Left ventricle myocardium inferior (tissue), 1 donor: ENCODE measurements at regions not wholly inside any gene's neighbourhood (a gene's known extent, or its start where the extent isn't known, plus 50 kb on each side); places are given as distances from the start of the nearest gene placed in this dataset.

Experiments
- DNase-seq: peaks from one replicate; pipeline ENCODE4 v3.0.0-alpha.2; 2020
- H3K27ac ChIP-seq: fragments of 200-600 bp; replicated peaks from 2 replicates; pipeline ENCODE4 v1.8.0; 2021
- H3K27me3 ChIP-seq: fragments of 200-600 bp; 2 replicates; pipeline ENCODE4 v1.8.0; 2021; ENCODE audit warnings: low read depth
- H3K36me3 ChIP-seq: fragments of 200-600 bp; 2 replicates; pipeline ENCODE4 v1.8.0; 2021
- H3K4me1 ChIP-seq: fragments of 200-600 bp; 2 replicates; pipeline ENCODE4 v1.8.0; 2021
- H3K4me3 ChIP-seq: fragments of 200-600 bp; 2 replicates; pipeline ENCODE4 v1.8.0; 2021; ENCODE audit warnings: mild to moderate bottlenecking, moderate library complexity
- H3K9me3 ChIP-seq: fragments of 200-600 bp; replicated peaks from 2 replicates; pipeline ENCODE4 v1.8.0; 2021
- intact Hi-C: fragments of 100-400 bp; cut with micrococcal nuclease; formaldehyde crosslinking; loops from one replicate; pipeline ENCODE4 v1.11.0; 2022
- TF ChIP-seq, protein P1 (sequence below): fragments of 200-600 bp; IDR thresholded peaks from 2 replicates; pipeline ENCODE4 v1.8.0; 2021; ENCODE audit warnings: antibody characterized with exemption, mild to moderate bottlenecking, borderline replicate concordance
- donor health status: DM: no; HTN: yes; CAD: no; lungs with severe emphysema.

DNA sequence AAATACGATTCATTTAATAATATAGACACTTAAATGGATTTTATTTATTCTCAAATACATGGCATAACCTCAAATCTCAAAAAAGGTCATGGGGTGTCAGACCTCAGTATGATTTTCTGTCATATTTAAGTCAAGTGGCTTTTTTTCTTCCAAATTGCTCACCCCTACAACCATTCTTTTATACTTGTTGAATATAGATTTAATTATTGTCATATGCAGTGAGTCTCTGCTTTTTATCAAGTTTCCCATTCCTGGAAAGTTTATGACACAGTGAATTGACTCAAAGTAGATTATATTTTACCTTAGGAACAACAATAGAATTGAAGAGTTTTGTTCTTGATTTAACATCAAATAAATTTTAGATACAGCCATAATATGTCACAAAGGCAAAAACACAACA is 59.5 kb upstream of the IRF2BP2 start:
- Histone ChIP-seq H3K4me3 (no peak overlapping the region), H3K27ac (no peak overlapping the region), H3K36me3 (no peaks in the 10 kb centered on the region), H3K27me3 (no peaks in the 10 kb centered on the region), H3K4me1 (no peaks in the 10 kb centered on the region), H3K9me3 (peaks cover 25% of the 10 kb centered on the region)
- DNase-seq = no peak
- intact Hi-C loops = no loop called here
- TF ChIP-seq, protein P1, sequence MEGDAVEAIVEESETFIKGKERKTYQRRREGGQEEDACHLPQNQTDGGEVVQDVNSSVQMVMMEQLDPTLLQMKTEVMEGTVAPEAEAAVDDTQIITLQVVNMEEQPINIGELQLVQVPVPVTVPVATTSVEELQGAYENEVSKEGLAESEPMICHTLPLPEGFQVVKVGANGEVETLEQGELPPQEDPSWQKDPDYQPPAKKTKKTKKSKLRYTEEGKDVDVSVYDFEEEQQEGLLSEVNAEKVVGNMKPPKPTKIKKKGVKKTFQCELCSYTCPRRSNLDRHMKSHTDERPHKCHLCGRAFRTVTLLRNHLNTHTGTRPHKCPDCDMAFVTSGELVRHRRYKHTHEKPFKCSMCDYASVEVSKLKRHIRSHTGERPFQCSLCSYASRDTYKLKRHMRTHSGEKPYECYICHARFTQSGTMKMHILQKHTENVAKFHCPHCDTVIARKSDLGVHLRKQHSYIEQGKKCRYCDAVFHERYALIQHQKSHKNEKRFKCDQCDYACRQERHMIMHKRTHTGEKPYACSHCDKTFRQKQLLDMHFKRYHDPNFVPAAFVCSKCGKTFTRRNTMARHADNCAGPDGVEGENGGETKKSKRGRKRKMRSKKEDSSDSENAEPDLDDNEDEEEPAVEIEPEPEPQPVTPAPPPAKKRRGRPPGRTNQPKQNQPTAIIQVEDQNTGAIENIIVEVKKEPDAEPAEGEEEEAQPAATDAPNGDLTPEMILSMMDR = no peak

GRCh38 chr1:234668577-234668955 is 58.6 kb upstream of the IRF2BP2 start:
- no peaks in the 10 kb centered on the region for H3K27me3 ChIP-seq
- H3K9me3 ChIP-seq = peaks cover 25% of the 10 kb centered on the region
- H3K4me3 ChIP-seq = no peak overlapping the region
- H3K27ac ChIP-seq = no peak overlapping the region
- H3K36me3 ChIP-seq = no peaks in the 10 kb centered on the region
- TF ChIP-seq, protein P1 = no peak
- intact Hi-C loops = no loop called here
- no peak for DNase-seq
- H3K4me1 ChIP-seq = no peaks in the 10 kb centered on the region

DNA sequence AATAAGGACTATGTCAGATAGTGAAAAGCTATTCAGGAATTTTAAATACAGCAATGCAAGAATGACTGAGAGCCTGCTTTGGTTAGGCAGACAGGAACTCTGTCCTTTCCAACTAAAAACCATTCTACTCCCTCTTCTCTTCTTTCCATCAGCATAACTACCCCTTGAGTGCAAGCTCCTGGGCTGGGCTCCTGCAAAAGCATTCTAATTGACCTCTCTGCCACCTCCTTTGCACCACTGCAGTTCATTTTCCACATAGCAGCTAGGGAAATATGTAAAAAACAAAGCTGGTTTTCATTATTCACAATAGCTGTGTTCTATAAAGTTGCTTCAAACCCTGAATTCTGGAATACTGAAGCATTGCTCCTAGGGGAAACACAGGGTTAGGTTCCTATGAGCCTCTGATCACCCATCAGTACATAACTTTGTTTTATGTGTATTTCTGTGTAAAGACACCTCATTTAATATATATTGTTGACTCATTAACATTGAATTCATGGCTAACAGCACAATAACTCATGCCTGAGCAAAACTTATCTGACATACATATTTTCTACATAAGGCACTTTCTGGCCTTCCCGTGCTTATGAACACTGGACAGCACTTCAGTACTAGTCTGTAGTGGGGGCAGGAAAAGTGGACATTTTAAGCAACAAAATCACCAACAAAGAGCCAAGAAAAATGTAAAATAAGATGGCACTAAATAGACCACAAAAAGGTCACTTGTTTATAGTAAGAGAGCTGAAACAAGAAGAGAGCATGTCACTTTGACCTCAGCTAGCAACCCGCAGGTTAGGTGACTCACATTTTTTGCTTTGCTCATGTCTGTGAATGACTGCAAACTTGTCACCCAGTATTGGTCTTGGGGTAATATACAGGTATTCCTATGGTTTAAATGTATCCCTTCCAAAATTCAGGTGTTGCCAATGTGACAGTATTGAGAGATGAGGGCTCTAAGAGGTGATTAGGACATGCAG is 57.9 kb upstream of the IRF2BP2 start:
- no peaks in the 10 kb centered on the region for H3K36me3 ChIP-seq
- H3K4me3 ChIP-seq = no peak overlapping the region
- no peaks in the 10 kb centered on the region for H3K27me3 ChIP-seq
- intact Hi-C loops = no loop called here
- no peak for DNase-seq
- no peaks in the 10 kb centered on the region for H3K4me1 ChIP-seq
- H3K9me3 ChIP-seq = peaks cover 25% of the 10 kb centered on the region
- no peak overlapping the region for H3K27ac ChIP-seq
- TF ChIP-seq, protein P1 = no peak

DNA sequence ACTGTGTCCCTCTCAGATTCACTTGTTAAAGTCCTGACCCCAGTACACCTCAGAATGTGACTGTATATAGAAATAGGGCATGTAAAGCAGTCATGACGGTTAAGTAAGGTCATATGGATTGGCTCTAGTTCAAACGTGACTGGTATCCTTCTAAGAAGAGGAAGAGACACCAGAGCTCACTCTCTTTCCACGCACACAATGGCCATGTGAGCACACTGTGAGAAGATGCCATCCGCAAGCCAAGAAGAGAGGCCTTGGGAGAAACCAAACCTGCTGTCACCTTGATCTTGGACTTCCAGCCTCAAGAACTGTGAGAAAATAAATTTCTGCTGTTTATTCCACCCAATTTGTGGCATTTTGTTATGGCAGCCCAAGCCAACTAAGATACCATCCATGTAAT is 56.8 kb upstream of the IRF2BP2 start:
- Histone ChIP-seq H3K36me3 (no peaks in the 10 kb centered on the region), H3K27ac (no peak overlapping the region), H3K4me1 (no peaks in the 10 kb centered on the region), H3K27me3 (no peaks in the 10 kb centered on the region), H3K9me3 (peaks cover 25% of the 10 kb centered on the region), H3K4me3 (no peak overlapping the region)
- DNase-seq = no peak
- TF ChIP-seq, protein P1 = no peak
- intact Hi-C loops = no loop called here

- intact Hi-C loops = no loop called here
- H3K27me3 ChIP-seq = no peaks in the 10 kb centered on the region
- DNase-seq = no peak
- no peaks in the 10 kb centered on the region for H3K36me3 ChIP-seq
- no peak overlapping the region for H3K27ac ChIP-seq
- peaks cover 25% of the 10 kb centered on the region for H3K9me3 ChIP-seq
- TF ChIP-seq, protein P1 = no peak
- no peaks in the 10 kb centered on the region for H3K4me1 ChIP-seq
- H3K4me3 ChIP-seq = no peak overlapping the region
These were observed 56.1 kb upstream of the IRF2BP2 start for GRCh38 chr1:234665975-234666605.
